SK-N-SH (cell line): ENCODE measurements at regions not wholly inside any gene's neighbourhood (a gene's known extent, or its start where the extent isn't known, plus 50 kb on each side); places are given as distances from the start of the nearest gene placed in this dataset.

Experiments
- CTCF ChIA-PET: fragments of 300-600, 350-600 bp; formaldehyde crosslinking; extraction: SDS; loops from one replicate; lab custom pipeline; 2021; lab: Yijun Ruan, JAX
- POLR2A ChIA-PET: fragments of 350-600 bp; sonication (Branson Sonifier 250); formaldehyde crosslinking; extraction: SDS; loops from one replicate; lab custom pipeline; 2020; ENCODE audit warnings: antibody characterized with exemption, inconsistent platforms; lab: Yijun Ruan, JAX
- DNase-seq: peaks from one replicate; pipeline ENCODE4 v3.0.0; 2012
- H2AFZ ChIP-seq: fragments of 200-600 bp; sonication (generic); 2 replicates; pipeline ENCODE4 v1.8.1; 2016; ENCODE audit warnings: antibody characterized with exemption, mild to moderate bottlenecking, low read depth
- H3F3A ChIP-seq: fragments of 200-600 bp; sonication (generic); replicated peaks from 2 replicates; pipeline ENCODE3; 2016; ENCODE audit warnings: antibody characterized with exemption, mild to moderate bottlenecking; ENCODE audit not compliant: insufficient read depth
- H3K27ac ChIP-seq, 2 experiments: fragments of 200-500 bp in 1 of 2; fragments of 200-600 bp in 1 of 2; sonication (Bioruptor generic) in 1 of 2; sonication (generic), shearing (Covaris generic) in 1 of 2; 2 replicates each; pipeline versions ENCODE4 v1.5.1 to v1.6.1; 2014 to 2016; ENCODE audit warnings: low read depth in 2 of 2, inconsistent platforms in 1 of 2, low read length in 1 of 2, mild to moderate bottlenecking in 1 of 2, mixed read lengths in 1 of 2
- H3K27me3 ChIP-seq: fragments of 200-600 bp; sonication (generic), shearing (Covaris generic); 2 replicates; pipeline ENCODE4 v1.6.1; 2016; ENCODE audit warnings: mixed run types; ENCODE audit not compliant: insufficient read depth
- H3K36me3 ChIP-seq, 2 experiments: fragments of 200-500 bp in 1 of 2; fragments of 200-600 bp in 1 of 2; sonication (Bioruptor generic) in 1 of 2; sonication (generic) in 1 of 2; replicated peaks in 1 of 2; 2 replicates each; pipeline versions ENCODE3 to v1.5.1; 2014 to 2016; ENCODE audit warnings: low read length in 1 of 2, mild to moderate bottlenecking in 1 of 2; ENCODE audit not compliant: insufficient read depth in 2 of 2, control insufficient read depth in 1 of 2
- H3K4me1 ChIP-seq, 2 experiments: fragments of 200-500 bp in 1 of 2; fragments of 200-600 bp in 1 of 2; sonication (Bioruptor generic) in 1 of 2; sonication (generic), shearing (Covaris generic) in 1 of 2; 2 replicates each; pipeline versions ENCODE4 v1.5.1 to v1.6.1; 2014 to 2016; ENCODE audit warnings: low read depth in 1 of 2, low read length in 1 of 2, mixed run types in 1 of 2; ENCODE audit not compliant: insufficient read depth in 2 of 2, control insufficient read depth in 1 of 2
- H3K4me2 ChIP-seq: fragments of 200-600 bp; sonication (generic), shearing (Covaris generic); 2 replicates; pipeline ENCODE4 v1.6.1; 2017; ENCODE audit warnings: mixed run types
- H3K4me3 ChIP-seq, 2 experiments: fragments of 200-500 bp in 1 of 2; fragments of 200-600 bp in 1 of 2; sonication (Bioruptor generic) in 1 of 2; sonication (generic), shearing (Covaris generic) in 1 of 2; 2 replicates each; pipeline versions ENCODE4 v1.5.1 to v1.8.1; 2014 to 2016; ENCODE audit warnings: low read depth in 2 of 2, inconsistent platforms in 1 of 2, low read length in 1 of 2, mild to moderate bottlenecking in 1 of 2, mixed read lengths in 1 of 2, moderate library complexity in 1 of 2
- H3K79me2 ChIP-seq: fragments of 200-600 bp; sonication (generic); 2 replicates; pipeline ENCODE4 v1.8.1; 2017; ENCODE audit warnings: mild to moderate bottlenecking; ENCODE audit not compliant: insufficient read depth
- H3K9ac ChIP-seq: fragments of 200-600 bp; sonication (generic); 2 replicates; pipeline ENCODE4 v1.6.1; 2017; ENCODE audit warnings: mixed run types
- H3K9me2 ChIP-seq: fragments of 200-600 bp; sonication (generic); 2 replicates; pipeline ENCODE4 v1.6.1; 2017; ENCODE audit warnings: mixed run types
- H3K9me3 ChIP-seq: fragments of 200-600 bp; sonication (generic); 2 replicates; pipeline ENCODE4 v1.6.1; 2017; ENCODE audit warnings: mixed run types, mild to moderate bottlenecking, moderate library complexity
- H4K20me1 ChIP-seq: fragments of 200-600 bp; sonication (generic); 2 replicates; pipeline ENCODE4 v1.6.1; 2017; ENCODE audit warnings: mild to moderate bottlenecking, mixed run types; ENCODE audit not compliant: insufficient read depth
- CHD2 ChIP-seq: fragments of 150-350 bp; IDR thresholded peaks from 2 replicates; pipeline ENCODE4 v1.6.1; 2018; ENCODE audit warnings: low read length; ENCODE audit not compliant: partially characterized antibody
- EP300 ChIP-seq, 2 experiments: IDR thresholded peaks; 2 replicates each; pipeline versions ENCODE4 v1.4.0 to v1.6.1; 2012; ENCODE audit warnings: borderline replicate concordance in 1 of 2, low read depth in 1 of 2, low read length in 1 of 2
- EZH2phosphoT487 ChIP-seq: fragments of 200-600 bp; sonication (generic); IDR thresholded peaks from 2 replicates; pipeline ENCODE4 v1.6.1; 2017; ENCODE audit warnings: low read depth, mixed run types, mild to moderate bottlenecking, antibody characterized with exemption, moderate library complexity, borderline replicate concordance
- FOSL2 ChIP-seq: IDR thresholded peaks from 2 replicates; pipeline ENCODE4 v1.4.0; 2012; ENCODE audit warnings: low read depth, mild to moderate bottlenecking, moderate library complexity, borderline replicate concordance
- GABPA ChIP-seq: IDR thresholded peaks from 2 replicates; pipeline ENCODE4 v1.4.0; 2012; ENCODE audit warnings: low read depth, mild to moderate bottlenecking
- GATA2 ChIP-seq: sonication (generic); formaldehyde crosslinking; IDR thresholded peaks from 2 replicates; pipeline ENCODE4 v1.5.0; 2020; ENCODE audit warnings: mild to moderate bottlenecking, missing genetic modification reagents
- JUND ChIP-seq: IDR thresholded peaks from 2 replicates; pipeline ENCODE4 v1.4.0; 2012
- MEF2A ChIP-seq: IDR thresholded peaks from 2 replicates; pipeline ENCODE4 v1.4.0; 2012; ENCODE audit warnings: low read depth, borderline replicate concordance
- MXI1 ChIP-seq: IDR thresholded peaks from 2 replicates; pipeline ENCODE4 v1.6.1; 2012; ENCODE audit warnings: mild to moderate bottlenecking, low read depth, low read length, improper control_type of control experiment
- NRF1 ChIP-seq: IDR thresholded peaks from 2 replicates; pipeline ENCODE4 v1.6.1; 2012; ENCODE audit warnings: low read depth, mild to moderate bottlenecking, low read length
- RCOR1 ChIP-seq: fragments of 150-350 bp; IDR thresholded peaks from 2 replicates; pipeline ENCODE4 v1.6.1; 2017; ENCODE audit warnings: antibody characterized with exemption, low read length
- RFX5 ChIP-seq: IDR thresholded peaks from 2 replicates; pipeline ENCODE4 v1.6.1; 2012; ENCODE audit warnings: mild to moderate bottlenecking, improper control_type of control experiment, low read length
- RXRA ChIP-seq: IDR thresholded peaks from 2 replicates; pipeline ENCODE4 v1.4.0; 2012; ENCODE audit warnings: low read depth, mild to moderate bottlenecking, borderline replicate concordance
- SMC3 ChIP-seq: IDR thresholded peaks from 2 replicates; pipeline ENCODE4 v1.6.1; 2012; ENCODE audit warnings: low read depth, low read length, improper control_type of control experiment
- TAF1 ChIP-seq: IDR thresholded peaks from 2 replicates; pipeline ENCODE4 v1.6.1; 2012; ENCODE audit warnings: low read depth, mild to moderate bottlenecking, low read length, moderate library complexity, borderline replicate concordance
- TEAD4 ChIP-seq: IDR thresholded peaks from 2 replicates; pipeline ENCODE4 v1.4.0; 2012; ENCODE audit warnings: mild to moderate bottlenecking, borderline replicate concordance; ENCODE audit not compliant: insufficient read depth
- YY1 ChIP-seq: IDR thresholded peaks from 2 replicates; pipeline ENCODE4 v1.4.0; 2012; ENCODE audit warnings: low read depth, mild to moderate bottlenecking
- WGBS: methylation state at CpG from one replicate; pipeline ENCODE4 v1.1.6; 2017; ENCODE audit warnings: low lambda C conversion rate; 5-methylcytosine and 5-hydroxymethylcytosine counted together
- TF ChIP-seq, protein P1 (sequence below): IDR thresholded peaks from 2 replicates; pipeline ENCODE4 v1.4.0; 2012; ENCODE audit warnings: low read depth, borderline replicate concordance
- TF ChIP-seq, protein P2 (sequence below): IDR thresholded peaks from 2 replicates; pipeline ENCODE4 v1.4.0; 2012; ENCODE audit warnings: low read depth
- TF ChIP-seq, protein P3 (sequence below): IDR thresholded peaks from 2 replicates; pipeline ENCODE4; 2012

DNA sequence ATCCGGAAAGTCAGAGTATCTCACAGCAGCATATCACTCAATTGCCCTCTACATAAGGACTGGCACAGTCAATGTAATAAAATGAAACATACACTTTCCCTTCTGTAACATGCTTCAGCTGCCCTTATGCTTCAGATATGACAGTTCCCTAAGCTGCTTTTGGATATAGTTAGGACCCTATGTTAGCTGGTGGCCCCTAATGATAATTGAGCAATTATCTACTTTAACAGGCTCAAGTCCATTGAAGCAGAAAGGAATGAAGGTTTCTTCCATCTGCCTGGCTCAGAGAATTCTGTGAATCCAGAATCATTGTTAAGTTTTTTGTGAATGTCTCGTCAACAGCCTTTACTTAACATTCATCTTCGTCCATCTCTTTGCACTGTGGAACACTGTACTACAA is 951.2 kb upstream of the DIAPH2 start:
- no peaks in the 10 kb centered on the region for H3F3A ChIP-seq
- H3K9ac ChIP-seq: no peak overlapping the region
- peaks cover 9% of the 10 kb centered on the region; the same call in 1 of the 2 replicates for H3K27me3 ChIP-seq
- 4% methylated on average over 3 of the region's 3 CpGs for WGBS
- DNase-seq: no peak
- no peaks in the 10 kb centered on the region for H3K4me1 ChIP-seq
- no peaks in the 10 kb centered on the region for H4K20me1 ChIP-seq
- H2AFZ ChIP-seq: no peak overlapping the region
- ChIA-PET POLR2A (no interaction called here), CTCF (no interaction called here)
- no peaks in the 10 kb centered on the region for H3K36me3 ChIP-seq
- no peak overlapping the region for H3K4me3 ChIP-seq
- no peaks in the 10 kb centered on the region for H3K79me2 ChIP-seq
- H3K9me3 ChIP-seq: no peaks in the 10 kb centered on the region
- no peaks in the 10 kb centered on the region for H3K9me2 ChIP-seq
- no peak overlapping the region for H3K27ac ChIP-seq
- H3K4me2 ChIP-seq: no peak overlapping the region
- TF ChIP-seq RFX5: no peak
- no peak for TF ChIP-seq TEAD4
- TF ChIP-seq, protein P1, sequence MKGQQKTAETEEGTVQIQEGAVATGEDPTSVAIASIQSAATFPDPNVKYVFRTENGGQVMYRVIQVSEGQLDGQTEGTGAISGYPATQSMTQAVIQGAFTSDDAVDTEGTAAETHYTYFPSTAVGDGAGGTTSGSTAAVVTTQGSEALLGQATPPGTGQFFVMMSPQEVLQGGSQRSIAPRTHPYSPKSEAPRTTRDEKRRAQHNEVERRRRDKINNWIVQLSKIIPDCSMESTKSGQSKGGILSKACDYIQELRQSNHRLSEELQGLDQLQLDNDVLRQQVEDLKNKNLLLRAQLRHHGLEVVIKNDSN: no peak
- no peak for TF ChIP-seq RXRA
- no peak for TF ChIP-seq TAF1
- no peak for TF ChIP-seq EZH2phosphoT487
- TF ChIP-seq FOSL2: no peak
- TF ChIP-seq, protein P2, sequence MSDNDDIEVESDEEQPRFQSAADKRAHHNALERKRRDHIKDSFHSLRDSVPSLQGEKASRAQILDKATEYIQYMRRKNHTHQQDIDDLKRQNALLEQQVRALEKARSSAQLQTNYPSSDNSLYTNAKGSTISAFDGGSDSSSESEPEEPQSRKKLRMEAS: no peak
- TF ChIP-seq SMC3: no peak
- no peak for TF ChIP-seq GATA2
- no peak for TF ChIP-seq YY1
- no peak for TF ChIP-seq NRF1
- no peak for TF ChIP-seq EP300 (IDR thresholded peaks at IDR 0.05; ENCODE audit: borderline replicate concordance in 1 of 2, low read depth in 1 of 2, low read length in 1 of 2)
- no peak for TF ChIP-seq MXI1
- TF ChIP-seq GABPA: no peak
- TF ChIP-seq RCOR1: no peak
- TF ChIP-seq, protein P3, sequence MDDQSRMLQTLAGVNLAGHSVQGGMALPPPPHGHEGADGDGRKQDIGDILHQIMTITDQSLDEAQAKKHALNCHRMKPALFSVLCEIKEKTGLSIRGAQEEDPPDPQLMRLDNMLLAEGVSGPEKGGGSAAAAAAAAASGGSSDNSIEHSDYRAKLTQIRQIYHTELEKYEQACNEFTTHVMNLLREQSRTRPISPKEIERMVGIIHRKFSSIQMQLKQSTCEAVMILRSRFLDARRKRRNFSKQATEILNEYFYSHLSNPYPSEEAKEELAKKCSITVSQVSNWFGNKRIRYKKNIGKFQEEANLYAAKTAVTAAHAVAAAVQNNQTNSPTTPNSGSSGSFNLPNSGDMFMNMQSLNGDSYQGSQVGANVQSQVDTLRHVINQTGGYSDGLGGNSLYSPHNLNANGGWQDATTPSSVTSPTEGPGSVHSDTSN: no peak
- no peak for TF ChIP-seq JUND
- TF ChIP-seq MEF2A: no peak
- TF ChIP-seq CHD2: no peak

DNA sequence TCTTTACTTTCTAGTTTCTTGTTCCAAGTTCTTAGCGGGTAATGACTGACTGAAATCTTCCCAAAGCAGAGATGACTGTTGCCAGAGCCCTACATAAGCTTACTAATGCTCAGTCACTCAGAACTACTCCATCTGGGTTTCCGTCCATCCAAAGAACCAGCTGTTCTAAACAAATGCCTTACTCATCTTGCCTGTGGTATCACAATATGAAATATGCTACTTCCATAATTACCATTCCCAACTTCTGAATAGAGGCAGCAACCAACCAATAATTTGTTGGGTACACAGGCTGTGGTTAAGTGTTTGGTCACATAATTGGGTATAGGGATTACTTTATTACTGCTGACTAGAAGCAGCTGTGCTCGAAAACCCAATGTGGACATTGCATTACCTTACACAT is 930.2 kb upstream of the DIAPH2 start:
- no peaks in the 10 kb centered on the region for H3K4me1 ChIP-seq
- WGBS: 3% methylated on average over 3 of the region's 3 CpGs

More for the DNA sequence above, 930.2 kb upstream of the DIAPH2 start:
- Histone ChIP-seq H3K4me2 (no peak overlapping the region), H4K20me1 (no peaks in the 10 kb centered on the region), H3K9me2 (no peaks in the 10 kb centered on the region), H3K9ac (no peak overlapping the region), H3K79me2 (no peaks in the 10 kb centered on the region), H2AFZ (no peak overlapping the region), H3K36me3 (no peaks in the 10 kb centered on the region), H3K9me3 (no peaks in the 10 kb centered on the region), H3K4me3 (no peak overlapping the region), H3K27ac (no peak overlapping the region), H3K27me3 (no peaks in the 10 kb centered on the region), H3F3A (peaks cover 5% of the 10 kb centered on the region)
- ChIA-PET CTCF (interaction anchor here (0.7 kb wide), 1 partner anchor 702 kb away, joined by 3 read pairs; no protein-coding TSS in a partner anchor), POLR2A (no interaction called here)
- DNase-seq: no peak
- TF ChIP-seq, protein P2: no peak
